ENCODE measurements at regions not wholly inside any gene's neighbourhood (a gene's known extent, or its start where the extent isn't known, plus 50 kb on each side); places are given as distances from the start of the nearest gene placed in this dataset.

- peaks cover 12% of the 10 kb centered on the region for H3K27me3 Mint-ChIP-seq (ENCODE audit: low read depth)
- H3K27ac Mint-ChIP-seq (ENCODE audit: unreplicated experiment): no peak overlapping the region
- H3K4me1 Mint-ChIP-seq (ENCODE audit: low read depth): no peaks in the 10 kb centered on the region
- H3K36me3 Mint-ChIP-seq (ENCODE audit: low read depth): no peaks in the 10 kb centered on the region
- no peak overlapping the region for H3K4me3 Mint-ChIP-seq (ENCODE audit: unreplicated experiment)
- DNase-seq (ENCODE audit: low spot score): no peak
- no peak for TF ChIP-seq CTCF (IDR thresholded peaks at IDR 0.05)
- H3K9me3 Mint-ChIP-seq (ENCODE audit: low read depth): peaks cover 6% of the 10 kb centered on the region
These were observed 160.6 kb downstream of the AIPL1 start for GRCh38 chr17:6274310-6274709.

DNA sequence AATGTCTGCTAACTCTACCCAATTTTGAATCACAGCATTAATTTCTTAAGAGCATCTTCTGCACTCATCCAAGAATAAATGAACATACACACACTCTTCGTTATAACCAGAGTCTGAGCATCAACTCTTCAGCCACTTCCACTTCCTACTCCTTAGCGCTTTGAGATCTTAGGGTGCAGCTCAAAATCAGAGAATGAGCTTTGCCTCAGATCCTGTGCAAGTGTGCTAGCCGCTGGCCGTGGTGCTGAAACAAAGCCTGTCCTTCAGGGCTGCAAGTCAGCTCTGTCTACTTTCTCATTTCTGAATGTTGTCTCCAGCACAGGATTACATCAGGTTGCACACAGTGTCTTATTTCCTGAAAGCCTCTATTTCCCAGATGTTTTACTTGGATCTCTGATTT, 165.4 kb downstream of the AIPL1 start:
- Mint-ChIP-seq H3K27ac (ENCODE audit: unreplicated experiment) (no peak overlapping the region), H3K36me3 (ENCODE audit: low read depth) (no peaks in the 10 kb centered on the region), H3K4me1 (ENCODE audit: low read depth) (no peaks in the 10 kb centered on the region), H3K4me3 (ENCODE audit: unreplicated experiment) (no peak overlapping the region), H3K9me3 (ENCODE audit: low read depth) (peaks cover 18% of the 10 kb centered on the region), H3K27me3 (ENCODE audit: low read depth) (peaks cover 5% of the 10 kb centered on the region)
- DNase-seq (ENCODE audit: low spot score): no peak
- no peak for TF ChIP-seq CTCF (IDR thresholded peaks at IDR 0.05)

GRCh38 chr17:6261466-6261865, 173.5 kb downstream of the AIPL1 start:
- no peak for TF ChIP-seq CTCF (IDR thresholded peaks at IDR 0.05)
- Mint-ChIP-seq H3K9me3 (ENCODE audit: low read depth) (peaks cover 10% of the 10 kb centered on the region), H3K27me3 (ENCODE audit: low read depth) (peaks cover 24% of the 10 kb centered on the region), H3K4me3 (ENCODE audit: unreplicated experiment) (no peak overlapping the region), H3K27ac (ENCODE audit: unreplicated experiment) (no peak overlapping the region), H3K4me1 (ENCODE audit: low read depth) (peaks cover 7% of the 10 kb centered on the region), H3K36me3 (ENCODE audit: low read depth) (no peaks in the 10 kb centered on the region)
- no peak for DNase-seq (ENCODE audit: low spot score)

GRCh38 chr17:6259899-6260298, 175.0 kb downstream of the AIPL1 start:
- H3K9me3 Mint-ChIP-seq (ENCODE audit: low read depth): no peaks in the 10 kb centered on the region
- no peak overlapping the region for H3K4me3 Mint-ChIP-seq (ENCODE audit: unreplicated experiment)
- H3K27me3 Mint-ChIP-seq (ENCODE audit: low read depth): peaks cover 24% of the 10 kb centered on the region
- TF ChIP-seq CTCF (IDR thresholded peaks at IDR 0.05): no peak
- no peak for DNase-seq (ENCODE audit: low spot score)
- H3K27ac Mint-ChIP-seq (ENCODE audit: unreplicated experiment): no peak overlapping the region
- peaks cover 7% of the 10 kb centered on the region for H3K4me1 Mint-ChIP-seq (ENCODE audit: low read depth)
- no peaks in the 10 kb centered on the region for H3K36me3 Mint-ChIP-seq (ENCODE audit: low read depth)

DNA sequence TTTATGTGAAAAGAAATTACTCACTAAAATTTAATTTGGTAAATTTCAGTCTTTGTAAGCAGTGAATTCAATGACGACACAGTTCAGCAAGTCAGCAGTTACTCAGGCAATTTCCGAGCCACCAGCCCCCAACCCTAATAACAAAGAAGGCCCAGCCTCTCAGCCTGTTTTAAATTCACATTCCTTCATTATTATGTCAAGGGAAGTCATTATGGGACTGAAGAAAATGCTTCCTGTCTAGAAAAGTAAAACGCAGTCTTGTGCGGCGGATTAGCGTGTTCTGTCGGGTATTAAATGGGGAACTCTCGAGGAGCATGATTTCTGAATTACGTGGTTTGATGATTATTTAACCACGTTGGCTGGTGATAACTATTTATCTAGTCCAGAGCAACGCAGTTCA, 177.6 kb downstream of the AIPL1 start:
- TF ChIP-seq CTCF (IDR thresholded peaks at IDR 0.05): no peak
- Mint-ChIP-seq H3K36me3 (ENCODE audit: low read depth) (no peaks in the 10 kb centered on the region), H3K27ac (ENCODE audit: unreplicated experiment) (no peak overlapping the region), H3K9me3 (ENCODE audit: low read depth) (no peaks in the 10 kb centered on the region), H3K27me3 (ENCODE audit: low read depth) (peaks cover 17% of the 10 kb centered on the region), H3K4me1 (ENCODE audit: low read depth) (peaks cover 7% of the 10 kb centered on the region), H3K4me3 (ENCODE audit: unreplicated experiment) (no peak overlapping the region)
- no peak for DNase-seq (ENCODE audit: low spot score)

All from chondrocyte (in vitro differentiated cells).